Mononuclear cell (primary cell): ENCODE measurements at regions not wholly inside any gene's neighbourhood (a gene's known extent, or its start where the extent isn't known, plus 50 kb on each side); places are given as distances from the start of the nearest gene placed in this dataset.

ENCODE experiments used
- H3K27me3 ChIP-seq: 2 replicates; pipeline ENCODE4 v1.6.0; 2011; ENCODE audit warnings: low read length, control low read depth; ENCODE audit not compliant: insufficient read depth
- H3K4me1 ChIP-seq: 2 replicates; pipeline ENCODE4 v1.5.1; 2011; ENCODE audit warnings: mild to moderate bottlenecking, low read length, control low read depth; ENCODE audit not compliant: insufficient read depth
- H3K4me3 ChIP-seq: 2 replicates; pipeline ENCODE4 v1.5.1; 2011; ENCODE audit warnings: mild to moderate bottlenecking, low read length, moderate library complexity
- H3K9me3 ChIP-seq: 2 replicates; pipeline ENCODE4 v1.5.1; 2011; ENCODE audit warnings: low read depth, mild to moderate bottlenecking, control low read depth, low read length

GRCh38 chr10:63699785-63700613, 178.8 kb downstream of the REEP3 start:
- H3K4me3 ChIP-seq, result no peak overlapping the region
- H3K27me3 ChIP-seq, result no peaks in the 10 kb centered on the region
- peaks cover 59% of the 10 kb centered on the region for H3K4me1 ChIP-seq
- H3K9me3 ChIP-seq, result no peaks in the 10 kb centered on the region

DNA sequence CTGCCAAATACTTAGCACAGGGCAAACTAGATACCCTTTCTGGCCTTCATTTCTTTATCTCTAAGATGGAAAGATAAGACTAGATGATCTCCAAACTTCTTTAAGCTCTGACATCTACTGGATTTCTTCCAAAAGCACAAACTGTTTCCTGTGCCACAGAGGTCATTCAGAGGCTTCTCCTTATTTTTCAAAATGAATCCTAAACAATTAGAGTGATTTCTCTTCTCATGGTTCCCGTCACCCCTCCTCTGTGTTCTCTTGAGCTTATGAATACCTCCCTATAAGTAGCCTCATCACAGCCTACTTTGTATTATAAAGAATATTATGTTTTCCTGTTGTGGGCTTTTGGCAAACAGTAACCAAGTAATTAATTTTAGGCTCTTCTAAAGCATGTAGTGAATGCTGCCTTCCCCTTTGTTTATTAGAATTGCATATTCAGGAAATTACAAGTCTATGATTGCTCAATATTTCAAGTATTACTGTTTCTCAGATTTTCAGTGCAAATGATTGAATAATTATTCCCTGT, 179.5 kb downstream of the REEP3 start:
- no peaks in the 10 kb centered on the region for H3K9me3 ChIP-seq
- H3K4me3 ChIP-seq, result no peak overlapping the region
- peaks cover 59% of the 10 kb centered on the region for H3K4me1 ChIP-seq
- H3K27me3 ChIP-seq, result no peaks in the 10 kb centered on the region

- no peaks in the 10 kb centered on the region for H3K27me3 ChIP-seq
- H3K4me3 ChIP-seq, result no peak overlapping the region
- H3K9me3 ChIP-seq, result no peaks in the 10 kb centered on the region
- H3K4me1 ChIP-seq, result peaks cover 66% of the 10 kb centered on the region
Measured at GRCh38 chr10:63702092-63702491, 180.9 kb downstream of the REEP3 start.

GRCh38 chr10:63703113-63703670, 182.0 kb downstream of the REEP3 start:
- Histone ChIP-seq H3K4me1 (peaks cover 73% of the 10 kb centered on the region), H3K4me3 (no peak overlapping the region), H3K27me3 (no peaks in the 10 kb centered on the region), H3K9me3 (no peaks in the 10 kb centered on the region)

GRCh38 chr10:63703740-63704345, 182.6 kb downstream of the REEP3 start:
- H3K4me3 ChIP-seq, result no peak overlapping the region
- peaks cover 69% of the 10 kb centered on the region for H3K4me1 ChIP-seq
- H3K9me3 ChIP-seq, result no peaks in the 10 kb centered on the region
- H3K27me3 ChIP-seq, result no peaks in the 10 kb centered on the region

- no peak overlapping the region for H3K4me3 ChIP-seq
- H3K9me3 ChIP-seq, result no peaks in the 10 kb centered on the region
- H3K27me3 ChIP-seq, result no peaks in the 10 kb centered on the region
- peaks cover 44% of the 10 kb centered on the region for H3K4me1 ChIP-seq
Measured at GRCh38 chr10:63707254-63707910, 186.2 kb downstream of the REEP3 start.

- H3K4me3 ChIP-seq, result no peak overlapping the region
- peaks cover 46% of the 10 kb centered on the region for H3K4me1 ChIP-seq
- no peaks in the 10 kb centered on the region for H3K9me3 ChIP-seq
- no peaks in the 10 kb centered on the region for H3K27me3 ChIP-seq
Measured at GRCh38 chr10:63708421-63708820, 187.2 kb downstream of the REEP3 start.

DNA sequence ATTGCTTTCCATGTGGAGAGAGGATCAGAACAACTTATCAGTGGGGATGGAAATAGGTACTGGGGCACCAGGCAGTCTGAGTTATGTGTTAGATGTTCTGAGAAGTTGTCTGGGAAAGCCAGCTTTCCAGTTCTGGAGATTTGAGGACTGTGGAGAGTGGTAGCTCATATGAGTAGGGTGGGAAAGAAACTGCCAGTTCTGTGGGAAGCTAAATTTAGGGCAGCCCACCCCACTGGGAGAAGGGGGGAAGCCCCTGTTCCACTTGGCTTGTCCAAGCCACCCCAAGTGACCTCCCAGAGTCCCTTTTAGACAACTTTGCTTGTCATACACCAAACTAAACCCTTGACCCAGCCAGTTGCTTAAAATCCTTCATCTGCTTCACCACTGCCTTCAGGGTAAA, 189.5 kb downstream of the REEP3 start:
- H3K4me1 ChIP-seq, result peaks cover 39% of the 10 kb centered on the region

GRCh38 chr10:63711361-63711760, 190.2 kb downstream of the REEP3 start:
- Histone ChIP-seq H3K9me3 (no peaks in the 10 kb centered on the region), H3K4me1 (peaks cover 43% of the 10 kb centered on the region), H3K4me3 (no peak overlapping the region), H3K27me3 (no peaks in the 10 kb centered on the region)

More for the DNA sequence above, 189.5 kb downstream of the REEP3 start:
- Histone ChIP-seq H3K4me3 (no peak overlapping the region), H3K27me3 (no peaks in the 10 kb centered on the region), H3K9me3 (no peaks in the 10 kb centered on the region)

- H3K4me1 ChIP-seq, result peaks cover 36% of the 10 kb centered on the region
Measured at GRCh38 chr10:63711867-63712716, 190.9 kb downstream of the REEP3 start.

GRCh38 chr10:63712717-63713115, 191.5 kb downstream of the REEP3 start:
- no peaks in the 10 kb centered on the region for H3K27me3 ChIP-seq
- no peaks in the 10 kb centered on the region for H3K9me3 ChIP-seq
- H3K4me3 ChIP-seq, result no peak overlapping the region
- peaks cover 34% of the 10 kb centered on the region for H3K4me1 ChIP-seq

More at GRCh38 chr10:63711867-63712716, 190.9 kb downstream of the REEP3 start:
- Histone ChIP-seq H3K9me3 (no peaks in the 10 kb centered on the region), H3K4me3 (no peak overlapping the region), H3K27me3 (no peaks in the 10 kb centered on the region)

DNA sequence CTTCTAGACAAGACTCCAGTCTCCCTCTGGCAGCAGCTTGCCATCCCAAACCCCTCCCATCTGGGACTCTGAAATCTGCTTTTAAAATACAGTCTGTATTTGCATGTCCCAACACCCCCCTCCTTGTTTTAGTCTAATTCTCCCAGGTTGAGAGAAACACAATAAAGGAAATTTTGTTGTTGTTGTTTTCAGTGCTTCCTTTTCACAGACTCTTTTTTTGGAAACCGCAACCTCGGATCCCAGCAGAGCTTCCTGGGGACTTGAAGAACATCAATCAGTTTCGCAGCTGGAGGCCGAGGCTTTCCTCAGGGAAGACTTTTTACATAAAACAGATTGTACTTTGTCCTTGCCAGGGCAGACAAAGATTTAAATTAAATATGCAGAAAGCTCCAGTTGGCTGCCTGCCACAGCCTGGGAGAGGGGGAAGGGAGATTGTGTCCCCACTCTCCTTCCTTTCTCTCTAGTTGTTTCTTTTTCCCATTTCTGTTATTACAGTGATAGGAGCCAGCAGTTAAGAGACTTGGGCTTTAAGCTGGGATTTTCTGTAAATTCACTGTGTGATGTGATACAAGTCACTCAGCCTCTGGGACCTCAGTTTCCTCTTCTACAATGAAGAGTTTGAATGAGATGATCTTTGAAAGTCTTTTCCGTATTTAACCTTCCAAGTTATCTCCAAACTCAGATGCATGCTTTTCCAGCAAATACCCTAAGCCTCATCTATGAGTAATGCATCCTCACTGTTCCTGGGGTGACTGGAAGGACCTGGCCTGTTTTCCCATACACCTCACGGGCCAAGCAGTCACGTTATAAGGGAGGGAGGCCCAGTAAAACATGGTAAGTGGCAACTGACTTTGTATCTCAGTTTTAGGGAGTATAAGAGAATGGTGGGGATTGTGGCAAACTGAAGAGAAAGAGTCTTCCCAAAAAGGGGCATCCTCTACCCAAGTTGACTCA, 192.3 kb downstream of the REEP3 start:
- Histone ChIP-seq H3K4me3 (no peak overlapping the region), H3K9me3 (no peaks in the 10 kb centered on the region), H3K4me1 (peaks cover 34% of the 10 kb centered on the region), H3K27me3 (no peaks in the 10 kb centered on the region)

DNA sequence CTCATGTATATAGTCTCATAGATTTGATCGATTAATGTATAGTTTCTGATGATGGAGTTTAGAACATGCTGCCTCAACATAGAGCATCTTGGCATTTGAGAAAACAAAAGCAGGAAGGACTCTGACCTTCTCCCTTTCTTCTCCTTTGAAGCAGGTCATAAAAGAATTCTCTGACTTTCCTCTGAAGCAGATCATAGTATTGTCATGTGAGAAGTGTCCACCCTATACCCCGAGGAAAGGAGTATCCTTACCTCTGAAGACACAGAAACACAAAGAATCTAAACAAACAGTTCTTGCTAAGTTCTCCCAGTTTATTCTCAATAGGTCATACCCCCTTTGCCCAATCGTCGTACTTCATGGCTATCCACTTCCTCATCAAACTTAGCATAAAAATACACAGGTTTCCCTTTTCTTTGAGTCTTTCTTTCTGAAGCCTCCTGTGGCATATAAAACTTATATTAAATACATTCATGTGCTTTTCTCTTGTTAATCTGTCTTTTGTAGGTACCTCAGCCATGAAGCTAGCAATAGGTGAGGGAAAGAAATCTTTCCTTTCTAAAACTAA, 194.9 kb downstream of the REEP3 start:
- Histone ChIP-seq H3K4me3 (no peak overlapping the region), H3K27me3 (no peaks in the 10 kb centered on the region), H3K4me1 (peaks cover 34% of the 10 kb centered on the region), H3K9me3 (no peaks in the 10 kb centered on the region)
